KOPT-K1 (cell line): ENCODE measurements at regions not wholly inside any gene's neighbourhood (a gene's known extent, or its start where the extent isn't known, plus 50 kb on each side); places are given as distances from the start of the nearest gene placed in this dataset.

Source experiments
- H3K27ac ChIP-seq: fragments of 200-600 bp; sonication (generic); 2 replicates; pipeline ENCODE4 v1.5.1; 2016; ENCODE audit warnings: antibody characterized with exemption, mild to moderate bottlenecking, low read depth, low read length; ENCODE audit not compliant: poor library complexity, severe bottlenecking
- H3K36me3 ChIP-seq: fragments of 200-600 bp; sonication (generic); 2 replicates; pipeline ENCODE4 v1.5.1; 2017; ENCODE audit warnings: antibody characterized with exemption, mild to moderate bottlenecking, low read length, moderate library complexity; ENCODE audit not compliant: insufficient read depth
- H3K9me3 ChIP-seq: fragments of 200-600 bp; sonication (generic); 2 replicates; pipeline ENCODE4 v1.5.1; 2017; ENCODE audit warnings: antibody characterized with exemption, low read length, mild to moderate bottlenecking; ENCODE audit not compliant: insufficient read depth, poor library complexity, severe bottlenecking

- no peak overlapping the region for H3K27ac ChIP-seq
Measured at GRCh38 chr5:54725391-54726280, 208.1 kb downstream of the SNX18 start.

DNA sequence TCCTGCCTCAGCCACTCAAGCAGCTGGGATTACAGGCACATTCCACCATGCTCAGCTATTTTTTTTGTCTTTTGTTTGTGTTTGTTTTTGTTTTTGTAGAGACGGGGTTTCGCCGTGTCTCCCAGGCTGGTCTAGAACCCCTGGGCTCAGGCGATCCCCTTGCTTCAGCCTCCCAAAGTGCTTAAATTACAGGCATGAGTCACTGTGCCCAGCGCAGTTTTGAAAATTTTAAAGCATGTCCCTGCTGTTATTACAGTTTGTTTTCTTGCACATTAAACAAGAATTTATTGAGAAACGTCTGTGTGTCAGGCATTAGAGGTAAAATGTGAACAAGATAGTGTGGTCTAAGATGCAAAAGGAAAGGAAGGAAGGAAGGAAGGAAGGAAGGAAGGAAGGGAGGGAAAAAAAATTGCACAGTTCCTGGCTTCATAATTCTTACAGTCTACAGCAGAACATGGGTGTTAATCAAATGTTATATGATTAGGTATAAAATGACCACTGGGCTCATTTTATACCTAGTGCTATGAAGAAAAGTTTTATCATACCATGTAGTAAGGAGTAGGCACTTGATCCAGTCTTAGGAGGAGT lies 205.4 kb downstream of the SNX18 start:
- no peak overlapping the region for H3K27ac ChIP-seq
- no peaks in the 10 kb centered on the region for H3K9me3 ChIP-seq
- H3K36me3 ChIP-seq, result no peaks in the 10 kb centered on the region

More at GRCh38 chr5:54725391-54726280, 208.1 kb downstream of the SNX18 start:
- Histone ChIP-seq H3K36me3 (no peaks in the 10 kb centered on the region), H3K9me3 (no peaks in the 10 kb centered on the region)

GRCh38 chr5:54721951-54722654 lies 204.5 kb downstream of the SNX18 start:
- Histone ChIP-seq H3K27ac (no peak overlapping the region), H3K36me3 (no peaks in the 10 kb centered on the region), H3K9me3 (no peaks in the 10 kb centered on the region)

DNA sequence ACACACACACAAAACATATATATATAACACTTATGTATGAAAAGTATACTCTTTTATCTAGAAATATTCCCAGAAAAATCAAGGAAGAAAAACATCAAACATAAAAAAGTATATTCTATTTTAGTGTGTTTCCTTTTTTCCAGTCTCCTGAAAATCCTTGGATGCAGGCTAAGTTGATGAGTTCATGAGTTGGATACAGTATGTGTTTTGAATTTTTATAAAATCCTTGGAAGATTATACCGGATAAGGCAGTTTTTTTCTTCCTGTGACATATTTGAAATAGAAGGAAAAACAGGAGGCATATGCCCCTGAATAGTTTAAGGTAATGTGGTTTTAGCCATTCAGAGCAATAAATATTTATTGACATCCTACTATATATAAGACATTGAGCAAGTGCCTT lies 203.6 kb downstream of the SNX18 start:
- Histone ChIP-seq H3K36me3 (no peaks in the 10 kb centered on the region), H3K27ac (no peak overlapping the region), H3K9me3 (no peaks in the 10 kb centered on the region)

DNA sequence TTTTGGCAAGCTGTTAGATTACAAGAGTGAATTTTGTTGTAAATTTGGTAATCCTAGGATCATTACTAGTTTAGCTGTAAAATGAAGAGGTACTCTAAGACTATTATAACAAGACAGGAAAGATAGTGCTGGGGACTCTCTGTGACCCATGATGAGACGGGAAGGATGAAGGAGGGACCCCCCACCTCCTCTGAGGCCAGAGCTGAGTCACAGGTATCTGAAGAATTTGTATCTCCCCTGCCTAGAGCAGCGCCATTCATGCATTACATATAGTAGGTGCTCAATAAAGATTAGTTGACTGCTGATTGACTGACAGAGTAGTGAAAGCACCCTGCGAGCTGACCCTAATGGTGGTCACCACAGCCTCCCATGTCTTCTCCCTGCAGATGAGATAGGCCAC lies 202.8 kb downstream of the SNX18 start:
- H3K36me3 ChIP-seq, result no peaks in the 10 kb centered on the region
- no peaks in the 10 kb centered on the region for H3K9me3 ChIP-seq
- no peak overlapping the region for H3K27ac ChIP-seq

GRCh38 chr5:54719384-54720283 lies 202.1 kb downstream of the SNX18 start:
- Histone ChIP-seq H3K9me3 (no peaks in the 10 kb centered on the region), H3K36me3 (no peaks in the 10 kb centered on the region), H3K27ac (no peak overlapping the region)

DNA sequence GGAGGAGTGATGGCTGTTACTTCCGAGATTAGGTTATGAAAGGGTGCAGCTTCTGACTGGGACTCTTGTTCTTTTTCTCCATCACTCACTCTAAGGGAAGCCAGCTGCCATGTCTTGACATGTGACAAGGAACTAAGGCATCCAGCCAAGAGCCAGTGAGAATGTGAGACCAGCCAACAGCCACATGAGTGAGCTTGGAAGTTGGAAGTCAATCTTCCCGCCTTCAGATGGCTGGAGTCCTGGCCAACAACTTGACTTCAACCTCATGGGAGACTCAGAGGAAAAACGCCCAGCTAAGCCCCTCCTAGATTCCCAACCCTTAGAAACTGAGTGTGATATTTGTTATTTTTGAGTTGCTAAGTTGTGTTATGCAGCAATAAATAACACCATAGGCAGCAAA lies 201.1 kb downstream of the SNX18 start:
- Histone ChIP-seq H3K36me3 (no peaks in the 10 kb centered on the region), H3K9me3 (no peaks in the 10 kb centered on the region), H3K27ac (no peak overlapping the region)

DNA sequence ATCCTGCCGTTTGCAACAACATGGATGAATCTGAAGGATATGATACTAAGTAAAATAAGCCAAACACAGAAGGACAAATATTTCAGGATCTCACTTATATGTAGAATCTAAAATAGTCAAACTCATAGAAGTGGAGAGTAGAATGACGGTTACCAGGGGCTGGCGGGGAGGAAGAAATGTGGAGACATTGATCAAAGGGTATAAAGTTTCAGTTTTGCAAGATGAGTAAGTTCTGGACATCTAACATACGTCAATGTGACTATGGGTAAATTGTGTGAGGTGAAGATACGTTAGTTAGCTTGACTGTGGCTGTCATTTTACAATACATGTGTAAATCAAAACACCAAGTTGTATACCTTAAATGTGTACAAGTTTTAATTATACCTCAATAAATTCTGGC lies 200.3 kb downstream of the SNX18 start:
- Histone ChIP-seq H3K9me3 (no peaks in the 10 kb centered on the region), H3K27ac (no peak overlapping the region), H3K36me3 (no peaks in the 10 kb centered on the region)

- Histone ChIP-seq H3K27ac (no peak overlapping the region), H3K9me3 (no peaks in the 10 kb centered on the region), H3K36me3 (no peaks in the 10 kb centered on the region)
Measured at GRCh38 chr5:54717459-54717858, 199.9 kb downstream of the SNX18 start.

DNA sequence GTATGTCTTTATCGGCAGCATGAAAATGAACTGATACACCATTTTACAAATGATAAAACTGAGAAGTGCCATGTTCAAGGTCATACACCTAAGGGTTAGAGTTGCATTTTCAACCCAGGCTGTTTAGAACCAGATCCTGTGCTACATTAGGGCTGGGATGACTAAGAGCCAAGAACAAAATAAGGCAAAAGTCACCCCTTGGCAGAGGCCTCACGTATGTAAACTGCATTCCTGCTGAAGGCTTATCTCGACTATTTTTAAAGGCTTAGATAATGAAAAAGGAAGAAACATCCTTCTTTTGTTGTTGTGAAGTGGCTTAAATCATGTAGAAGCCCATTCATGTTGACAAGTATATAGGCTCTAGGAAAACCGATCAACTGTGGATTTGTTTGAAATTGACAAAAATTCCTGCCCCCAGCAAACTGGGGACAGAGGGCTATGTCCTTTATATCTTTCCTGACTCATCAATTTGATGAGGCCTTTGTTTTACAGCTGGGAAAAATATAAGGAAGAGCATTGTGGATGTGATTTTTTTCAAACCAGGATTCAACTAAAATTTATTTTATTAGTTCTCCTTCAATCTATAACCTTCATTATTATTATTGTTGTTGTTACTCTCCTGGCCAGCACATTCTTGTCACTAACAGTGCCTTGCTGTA lies 196.5 kb downstream of the SNX18 start:
- no peak overlapping the region for H3K27ac ChIP-seq
- H3K36me3 ChIP-seq, result no peaks in the 10 kb centered on the region
- H3K9me3 ChIP-seq, result no peaks in the 10 kb centered on the region

- Histone ChIP-seq H3K36me3 (no peaks in the 10 kb centered on the region), H3K27ac (no peak overlapping the region), H3K9me3 (no peaks in the 10 kb centered on the region)
Measured at GRCh38 chr5:54709096-54709495, 191.5 kb downstream of the SNX18 start.

- Histone ChIP-seq H3K36me3 (no peaks in the 10 kb centered on the region), H3K9me3 (no peaks in the 10 kb centered on the region), H3K27ac (no peak overlapping the region)
Measured at GRCh38 chr5:54707841-54708240, 190.3 kb downstream of the SNX18 start.

DNA sequence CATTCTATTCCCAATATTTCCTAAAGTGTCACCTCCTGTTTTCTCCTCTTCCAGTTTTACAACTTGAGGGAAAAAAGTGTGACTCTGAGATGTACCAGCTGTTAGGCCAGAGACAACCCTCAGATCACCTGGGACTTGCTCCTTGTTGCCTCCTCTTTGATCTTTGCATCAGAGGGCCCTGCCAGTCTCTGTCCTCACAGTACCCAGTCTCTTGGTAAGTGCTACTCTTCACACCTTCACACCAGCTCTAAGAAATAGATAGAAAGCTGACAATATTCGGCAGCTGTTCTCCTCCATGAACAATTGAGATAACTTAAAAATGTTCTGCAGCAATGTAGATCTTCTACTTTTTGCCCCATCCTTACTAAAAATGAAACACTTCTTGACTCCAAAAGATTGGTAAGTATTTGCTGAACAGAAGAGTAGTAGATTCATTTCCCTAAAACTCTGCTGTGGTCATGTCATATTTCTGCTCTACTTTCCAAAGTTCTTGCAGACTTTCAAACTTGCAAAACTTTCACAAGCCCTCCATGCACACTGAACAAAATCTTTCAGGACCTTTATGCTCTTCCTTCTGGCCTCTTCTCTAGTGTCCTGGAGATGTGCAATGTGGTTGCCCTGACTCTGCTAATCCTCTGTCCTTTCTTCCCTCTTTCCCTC lies 188.6 kb downstream of the SNX18 start:
- H3K27ac ChIP-seq, result no peak overlapping the region

DNA sequence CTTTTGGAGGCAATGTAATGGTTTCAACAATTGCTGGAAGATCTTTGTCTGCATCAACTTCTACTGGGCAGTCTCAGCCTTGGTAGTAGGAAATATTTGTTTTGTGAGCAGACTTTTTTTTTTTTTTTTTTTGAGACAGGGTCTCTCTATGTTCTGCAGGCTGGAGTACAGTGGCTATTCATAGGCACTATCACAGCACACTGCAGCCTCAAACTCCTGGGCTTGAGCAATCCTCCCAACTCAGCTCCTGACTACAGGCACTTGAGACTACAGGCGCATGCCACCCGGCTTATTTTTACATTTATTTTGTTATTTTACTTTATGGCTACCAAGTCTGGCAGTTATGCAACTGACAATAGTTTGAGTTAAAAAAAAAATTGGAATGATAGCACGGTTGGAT lies 187.3 kb downstream of the SNX18 start:
- no peaks in the 10 kb centered on the region for H3K36me3 ChIP-seq
- H3K9me3 ChIP-seq, result no peaks in the 10 kb centered on the region
- no peak overlapping the region for H3K27ac ChIP-seq

More for the DNA sequence above, 188.6 kb downstream of the SNX18 start:
- H3K9me3 ChIP-seq, result no peaks in the 10 kb centered on the region
- H3K36me3 ChIP-seq, result no peaks in the 10 kb centered on the region
